Tibial artery (tissue), 4 donors: ENCODE measurements at regions not wholly inside any gene's neighbourhood (a gene's known extent, or its start where the extent isn't known, plus 50 kb on each side); places are given as distances from the start of the nearest gene placed in this dataset.

Experiments
- DNase-seq, 2 donors: peaks; one replicate each; pipeline ENCODE4 v3.0.0-alpha.2; 2019
- H3K27ac ChIP-seq, 2 donors: fragments of 200-600 bp; sonication (generic) in 1 of 2; 1 replicate in 1 of 2; 2 replicates in 1 of 2; pipeline ENCODE4 v1.5.1; 2018 to 2019; ENCODE audit warnings: mild to moderate bottlenecking in 1 of 2
- H3K27me3 ChIP-seq, 2 donors: fragments of 200-600 bp; sonication (generic) in 1 of 2; one replicate each; pipeline versions ENCODE4 v1.5.1 to v1.6.0; 2016 to 2019
- H3K36me3 ChIP-seq, 3 donors: fragments of 200-600 bp; sonication (generic) in 2 of 3; one replicate each; pipeline ENCODE4 v1.5.1; 2016 to 2019; ENCODE audit warnings: mild to moderate bottlenecking in 2 of 3
- H3K4me1 ChIP-seq, 4 donors: fragments of 200-600 bp; sonication (generic) in 2 of 4; 1 replicate in 3 of 4; 2 replicates in 1 of 4; pipeline ENCODE4 v1.5.1; 2016 to 2019
- H3K4me3 ChIP-seq, 2 donors: fragments of 200-600 bp; sonication (generic) in 1 of 2; 1 replicate in 1 of 2; 2 replicates in 1 of 2; pipeline ENCODE4 v1.5.1; 2018 to 2019; ENCODE audit warnings: mild to moderate bottlenecking in 2 of 2
- H3K9me3 ChIP-seq, 3 donors: fragments of 200-600 bp; sonication (generic) in 1 of 3; one replicate each; pipeline ENCODE4 v1.5.1; 2016 to 2019
- intact Hi-C: fragments of 100-400 bp; cut with DNase I; formaldehyde crosslinking; loops from one replicate; pipeline ENCODE4 v1.15.0; 2023; ENCODE audit warnings: low total_unique reads
- TF ChIP-seq, protein P1 (sequence below), 2 experiments: fragments of 200-600 bp in 1 of 2; fragments of 450-650 bp in 1 of 2; IDR thresholded peaks; one replicate each; pipeline ENCODE4 v1.5.1; 2017 to 2019; ENCODE audit warnings: antibody characterized with exemption in 2 of 2, mild to moderate bottlenecking in 1 of 2, moderate library complexity in 1 of 2

- H3K27ac ChIP-seq, result no peak overlapping the region
- H3K36me3 ChIP-seq, result no peaks in the 10 kb centered on the region
- TF ChIP-seq, protein P1, sequence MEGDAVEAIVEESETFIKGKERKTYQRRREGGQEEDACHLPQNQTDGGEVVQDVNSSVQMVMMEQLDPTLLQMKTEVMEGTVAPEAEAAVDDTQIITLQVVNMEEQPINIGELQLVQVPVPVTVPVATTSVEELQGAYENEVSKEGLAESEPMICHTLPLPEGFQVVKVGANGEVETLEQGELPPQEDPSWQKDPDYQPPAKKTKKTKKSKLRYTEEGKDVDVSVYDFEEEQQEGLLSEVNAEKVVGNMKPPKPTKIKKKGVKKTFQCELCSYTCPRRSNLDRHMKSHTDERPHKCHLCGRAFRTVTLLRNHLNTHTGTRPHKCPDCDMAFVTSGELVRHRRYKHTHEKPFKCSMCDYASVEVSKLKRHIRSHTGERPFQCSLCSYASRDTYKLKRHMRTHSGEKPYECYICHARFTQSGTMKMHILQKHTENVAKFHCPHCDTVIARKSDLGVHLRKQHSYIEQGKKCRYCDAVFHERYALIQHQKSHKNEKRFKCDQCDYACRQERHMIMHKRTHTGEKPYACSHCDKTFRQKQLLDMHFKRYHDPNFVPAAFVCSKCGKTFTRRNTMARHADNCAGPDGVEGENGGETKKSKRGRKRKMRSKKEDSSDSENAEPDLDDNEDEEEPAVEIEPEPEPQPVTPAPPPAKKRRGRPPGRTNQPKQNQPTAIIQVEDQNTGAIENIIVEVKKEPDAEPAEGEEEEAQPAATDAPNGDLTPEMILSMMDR (IDR thresholded peaks at IDR 0.05), result no peak
- no peaks in the 10 kb centered on the region for H3K27me3 ChIP-seq
- H3K4me3 ChIP-seq, result no peak overlapping the region
- intact Hi-C loops, result no loop called here
- DNase-seq, result no peak
- H3K4me1 ChIP-seq, result no peaks in the 10 kb centered on the region
- no peaks in the 10 kb centered on the region for H3K9me3 ChIP-seq
Observed at GRCh38 chr5:86376214-86376613, 241.5 kb upstream of the COX7C start.

- H3K9me3 ChIP-seq, result no peaks in the 10 kb centered on the region
- no peak overlapping the region for H3K27ac ChIP-seq
- H3K36me3 ChIP-seq, result no peaks in the 10 kb centered on the region
- TF ChIP-seq, protein P1 (IDR thresholded peaks at IDR 0.05), result no peak
- no peaks in the 10 kb centered on the region for H3K4me1 ChIP-seq
- H3K27me3 ChIP-seq, result no peaks in the 10 kb centered on the region
- no peak overlapping the region for H3K4me3 ChIP-seq
- no peak for DNase-seq
- intact Hi-C loops, result no loop called here
Observed at GRCh38 chr5:86403190-86403589, 214.6 kb upstream of the COX7C start.

DNA sequence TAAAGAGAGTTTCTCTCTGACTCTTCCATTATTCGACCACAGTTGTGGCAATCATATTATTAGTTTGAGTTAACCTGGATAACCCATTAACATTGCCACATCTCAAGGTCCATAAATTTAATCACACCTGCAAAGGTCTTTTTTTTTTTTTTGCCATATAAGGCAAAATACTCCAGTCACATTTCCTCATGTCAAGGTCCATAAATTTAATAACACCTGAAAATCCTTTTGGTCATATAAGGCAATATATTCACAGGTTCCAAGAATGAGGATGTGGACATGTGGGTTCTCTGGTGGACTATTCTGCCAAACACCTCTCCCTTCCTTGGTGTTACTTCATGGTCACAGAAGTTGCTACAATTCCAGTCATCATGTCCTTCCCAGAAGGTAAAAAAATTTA is 213.5 kb upstream of the COX7C start:
- H3K4me1 ChIP-seq, result no peaks in the 10 kb centered on the region
- DNase-seq, result no peak
- H3K36me3 ChIP-seq, result no peaks in the 10 kb centered on the region
- H3K27ac ChIP-seq, result no peak overlapping the region
- no peaks in the 10 kb centered on the region for H3K9me3 ChIP-seq
- no peaks in the 10 kb centered on the region for H3K27me3 ChIP-seq
- TF ChIP-seq, protein P1 (IDR thresholded peaks at IDR 0.05), result no peak
- intact Hi-C loops, result no loop called here
- H3K4me3 ChIP-seq, result no peak overlapping the region

DNA sequence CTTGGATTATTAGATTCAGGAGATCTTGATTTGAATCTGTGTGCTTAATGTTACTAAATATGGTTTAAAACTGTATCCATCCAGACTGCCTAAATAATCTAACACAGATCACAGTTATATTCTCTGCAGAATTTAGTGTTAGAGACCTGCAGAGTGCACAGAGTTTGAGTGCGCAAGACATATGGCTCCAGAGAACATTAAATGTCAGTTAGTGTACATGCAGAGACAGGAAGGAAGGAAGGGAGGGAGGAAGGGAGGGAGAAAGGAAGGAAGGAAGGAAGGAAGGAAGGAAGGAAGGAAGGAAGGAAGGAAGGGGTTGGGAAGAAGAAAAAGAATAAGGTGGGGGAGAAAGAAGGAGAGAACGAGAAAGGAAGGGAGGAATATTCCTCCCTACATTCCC is 210.0 kb upstream of the COX7C start:
- H3K9me3 ChIP-seq, result no peaks in the 10 kb centered on the region
- TF ChIP-seq, protein P1 (IDR thresholded peaks at IDR 0.05), result no peak
- intact Hi-C loops, result no loop called here

DNA sequence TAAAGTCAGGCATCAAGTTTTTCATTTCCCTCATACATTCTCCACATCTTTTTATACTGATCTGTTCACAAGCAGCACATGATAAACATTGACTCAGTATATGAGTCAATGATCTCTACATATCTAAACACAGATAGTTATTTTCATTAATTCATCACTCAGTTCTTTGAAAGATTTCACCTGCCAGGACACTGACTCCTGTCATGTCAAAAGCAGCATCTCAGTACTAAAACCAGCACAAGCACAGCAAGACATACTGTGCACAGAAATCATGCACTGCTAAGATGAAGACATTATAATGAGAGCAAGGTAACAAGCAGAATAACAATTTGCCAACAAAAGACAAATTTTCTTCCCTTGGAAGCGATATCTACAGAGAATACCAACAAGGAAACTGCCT is 206.1 kb upstream of the COX7C start:
- H3K9me3 ChIP-seq, result no peaks in the 10 kb centered on the region
- no peaks in the 10 kb centered on the region for H3K27me3 ChIP-seq
- intact Hi-C loops, result no loop called here
- TF ChIP-seq, protein P1 (IDR thresholded peaks at IDR 0.05), result no peak
- H3K36me3 ChIP-seq, result no peaks in the 10 kb centered on the region
- H3K27ac ChIP-seq, result no peak overlapping the region
- no peak overlapping the region for H3K4me3 ChIP-seq
- H3K4me1 ChIP-seq, result no peaks in the 10 kb centered on the region
- no peak for DNase-seq

More for the DNA sequence above, 210.0 kb upstream of the COX7C start:
- Histone ChIP-seq H3K4me1 (no peaks in the 10 kb centered on the region), H3K4me3 (no peak overlapping the region), H3K36me3 (no peaks in the 10 kb centered on the region), H3K27me3 (no peaks in the 10 kb centered on the region), H3K27ac (no peak overlapping the region)
- no peak for DNase-seq

GRCh38 chr5:86427158-86427557 is 190.6 kb upstream of the COX7C start:
- Histone ChIP-seq H3K9me3 (no peaks in the 10 kb centered on the region), H3K4me1 (no peaks in the 10 kb centered on the region), H3K4me3 (no peak overlapping the region), H3K27me3 (no peaks in the 10 kb centered on the region), H3K27ac (no peak overlapping the region), H3K36me3 (no peaks in the 10 kb centered on the region)
- no peak for DNase-seq
- intact Hi-C loops, result no loop called here
- TF ChIP-seq, protein P1 (IDR thresholded peaks at IDR 0.05), result no peak
